ENCODE measurements at regions not wholly inside any gene's neighbourhood (a gene's known extent, or its start where the extent isn't known, plus 50 kb on each side); places are given as distances from the start of the nearest gene placed in this dataset.

DNA sequence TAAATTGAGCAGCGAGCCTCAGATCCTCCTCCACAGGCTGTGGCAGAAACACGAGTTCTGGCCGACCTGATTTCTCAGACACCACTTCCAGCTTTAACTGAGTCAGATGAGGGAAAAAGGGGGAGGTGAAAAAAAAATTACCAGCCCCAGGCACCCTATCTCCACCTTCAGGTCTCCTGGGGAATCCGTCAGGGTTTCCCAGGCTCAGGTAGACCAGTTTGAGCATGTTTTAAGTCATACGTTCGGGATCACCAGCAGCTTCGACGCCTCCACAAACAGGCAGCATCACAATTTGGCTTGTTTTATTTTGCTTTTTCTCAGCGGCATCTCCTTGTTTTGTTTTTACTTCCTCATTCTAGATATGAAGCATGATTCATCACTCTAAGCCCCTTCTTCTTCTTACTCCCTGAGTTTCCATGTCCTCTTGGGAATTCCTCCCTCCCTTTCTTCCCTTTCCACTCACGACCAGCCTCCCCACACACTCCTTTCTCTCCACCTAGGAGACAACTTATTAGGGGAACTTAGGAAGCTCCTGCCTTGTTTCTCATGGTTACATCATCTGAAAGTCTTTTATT lies 190.1 kb downstream of the ZNF621 start:
- TF ChIP-seq, protein P1, sequence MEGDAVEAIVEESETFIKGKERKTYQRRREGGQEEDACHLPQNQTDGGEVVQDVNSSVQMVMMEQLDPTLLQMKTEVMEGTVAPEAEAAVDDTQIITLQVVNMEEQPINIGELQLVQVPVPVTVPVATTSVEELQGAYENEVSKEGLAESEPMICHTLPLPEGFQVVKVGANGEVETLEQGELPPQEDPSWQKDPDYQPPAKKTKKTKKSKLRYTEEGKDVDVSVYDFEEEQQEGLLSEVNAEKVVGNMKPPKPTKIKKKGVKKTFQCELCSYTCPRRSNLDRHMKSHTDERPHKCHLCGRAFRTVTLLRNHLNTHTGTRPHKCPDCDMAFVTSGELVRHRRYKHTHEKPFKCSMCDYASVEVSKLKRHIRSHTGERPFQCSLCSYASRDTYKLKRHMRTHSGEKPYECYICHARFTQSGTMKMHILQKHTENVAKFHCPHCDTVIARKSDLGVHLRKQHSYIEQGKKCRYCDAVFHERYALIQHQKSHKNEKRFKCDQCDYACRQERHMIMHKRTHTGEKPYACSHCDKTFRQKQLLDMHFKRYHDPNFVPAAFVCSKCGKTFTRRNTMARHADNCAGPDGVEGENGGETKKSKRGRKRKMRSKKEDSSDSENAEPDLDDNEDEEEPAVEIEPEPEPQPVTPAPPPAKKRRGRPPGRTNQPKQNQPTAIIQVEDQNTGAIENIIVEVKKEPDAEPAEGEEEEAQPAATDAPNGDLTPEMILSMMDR (IDR thresholded peaks at IDR 0.05), result no peak
- no peak overlapping the region for H3K27ac ChIP-seq
- no peaks in the 10 kb centered on the region for H3K36me3 ChIP-seq
- peaks cover 0 to 5% of the 10 kb centered on the region in 2 donors for H3K4me1 ChIP-seq
- intact Hi-C loops (cut with DNase I), result no loop called here
- no peak overlapping the region for H3K4me3 ChIP-seq
- no peaks in the 10 kb centered on the region for H3K27me3 ChIP-seq
- no peaks in the 10 kb centered on the region for H3K9me3 ChIP-seq
- no peak for DNase-seq
- ATAC-seq, result no peak

DNA sequence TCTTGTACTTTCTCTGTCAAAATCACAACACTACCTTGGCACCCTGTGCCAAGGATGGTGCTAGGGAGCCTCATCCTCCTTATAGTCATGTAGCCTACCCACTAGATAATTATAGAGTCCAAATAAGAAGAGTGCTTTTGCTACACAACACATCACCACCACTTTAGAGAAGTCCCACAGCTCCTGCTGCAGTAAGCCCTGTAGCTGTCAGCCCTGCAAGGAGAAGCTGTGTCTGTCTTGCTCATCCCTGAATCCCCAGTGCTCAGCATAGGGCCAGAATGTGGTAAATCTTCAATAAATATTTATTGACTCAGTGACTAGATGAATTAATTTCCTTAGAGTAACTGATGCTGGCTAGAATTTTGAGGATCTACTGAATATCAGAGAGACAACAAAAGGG lies 190.8 kb downstream of the ZNF621 start:
- TF ChIP-seq, protein P1 (IDR thresholded peaks at IDR 0.05), result no peak
- no peak for DNase-seq

DNA sequence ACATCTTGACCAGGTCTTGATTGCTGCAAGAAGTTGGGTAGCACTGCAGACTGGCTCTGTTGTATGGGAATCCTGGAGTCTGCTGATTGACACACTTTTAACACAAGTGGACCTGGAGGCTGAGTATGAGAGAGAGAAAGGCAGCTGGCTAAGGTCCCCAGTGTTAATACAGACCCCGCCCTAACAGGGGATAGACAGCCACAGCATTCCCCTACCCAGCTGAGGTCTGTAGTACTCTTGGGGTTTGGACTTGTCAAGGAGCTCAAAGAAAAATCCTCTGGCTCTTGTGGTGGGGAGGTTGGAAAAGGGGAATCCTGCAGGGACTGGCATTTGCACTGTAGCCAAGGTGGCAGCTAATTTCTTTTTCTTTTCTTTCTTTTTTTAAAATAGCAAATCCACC lies 192.7 kb downstream of the ZNF621 start:
- no peak overlapping the region for H3K4me3 ChIP-seq
- ATAC-seq (no peak), DNase-seq (no peak)
- H3K27me3 ChIP-seq, result no peaks in the 10 kb centered on the region
- H3K4me1 ChIP-seq, result peaks cover 0 to 5% of the 10 kb centered on the region in 2 donors
- H3K36me3 ChIP-seq, result no peaks in the 10 kb centered on the region
- no peaks in the 10 kb centered on the region for H3K9me3 ChIP-seq
- intact Hi-C loops (cut with DNase I), result no loop called here
- TF ChIP-seq, protein P1 (IDR thresholded peaks at IDR 0.05), result no peak
- no peak overlapping the region for H3K27ac ChIP-seq

More for the DNA sequence above, 190.8 kb downstream of the ZNF621 start:
- H3K27ac ChIP-seq, result no peak overlapping the region
- ATAC-seq, result no peak
- peaks cover 0 to 5% of the 10 kb centered on the region in 2 donors for H3K4me1 ChIP-seq
- no peaks in the 10 kb centered on the region for H3K9me3 ChIP-seq
- no peaks in the 10 kb centered on the region for H3K36me3 ChIP-seq
- no peaks in the 10 kb centered on the region for H3K27me3 ChIP-seq
- intact Hi-C loops (cut with DNase I), result no loop called here
- H3K4me3 ChIP-seq, result no peak overlapping the region

DNA sequence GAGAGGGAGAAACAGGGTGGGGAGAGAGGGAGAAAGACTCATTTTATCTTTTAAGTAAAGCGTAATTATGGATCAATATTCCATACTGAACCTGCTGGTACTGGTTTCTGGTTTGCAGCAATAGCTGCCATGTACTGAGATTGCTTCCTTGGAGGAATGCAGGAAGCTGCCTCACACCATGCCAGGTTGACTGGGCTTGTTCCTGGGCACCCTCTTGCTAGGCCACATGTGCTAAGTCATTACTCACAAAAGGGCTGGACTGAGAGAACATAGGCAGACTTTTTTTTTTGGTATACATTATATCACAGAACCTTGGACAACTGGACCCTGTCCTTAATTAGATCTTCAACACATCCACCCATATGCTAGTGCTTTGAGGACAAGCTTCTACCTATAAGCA lies 193.4 kb downstream of the ZNF621 start:
- TF ChIP-seq, protein P1 (IDR thresholded peaks at IDR 0.05), result no peak
- Histone ChIP-seq H3K9me3 (no peaks in the 10 kb centered on the region), H3K36me3 (no peaks in the 10 kb centered on the region), H3K4me3 (no peak overlapping the region), H3K27me3 (no peaks in the 10 kb centered on the region), H3K4me1 (peaks cover 0 to 5% of the 10 kb centered on the region in 2 donors), H3K27ac (no peak overlapping the region)
- intact Hi-C loops (cut with DNase I), result no loop called here
- DNase-seq, result no peak
- no peak for ATAC-seq

DNA sequence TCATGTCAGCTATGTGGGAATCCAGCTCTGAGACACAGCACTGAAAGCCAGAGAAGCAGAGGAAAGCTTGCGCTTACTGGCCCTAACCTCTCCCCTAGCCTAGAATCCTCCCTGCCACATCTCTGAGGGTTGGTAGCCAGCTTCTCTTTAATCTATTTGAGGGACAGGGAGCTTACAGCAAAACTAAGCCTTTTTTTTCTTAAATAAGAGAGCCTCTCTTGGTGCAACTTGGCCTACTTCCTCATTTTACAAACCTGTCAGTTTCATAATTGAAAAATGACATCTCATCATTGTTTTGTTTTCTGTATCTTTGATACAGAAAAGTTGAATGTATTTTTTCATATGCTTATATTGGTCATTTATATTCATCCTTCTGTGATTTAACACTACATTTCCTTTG lies 193.9 kb downstream of the ZNF621 start:
- ATAC-seq, result no peak
- DNase-seq, result no peak
- no peaks in the 10 kb centered on the region for H3K27me3 ChIP-seq
- TF ChIP-seq, protein P1 (IDR thresholded peaks at IDR 0.05), result no peak
- intact Hi-C loops (cut with DNase I), result no loop called here
- H3K27ac ChIP-seq, result no peak overlapping the region
- H3K36me3 ChIP-seq, result no peaks in the 10 kb centered on the region
- no peaks in the 10 kb centered on the region for H3K9me3 ChIP-seq
- no peak overlapping the region for H3K4me3 ChIP-seq
- H3K4me1 ChIP-seq, result peaks cover 0 to 2% of the 10 kb centered on the region in 2 donors

All from left lung (tissue), 4 donors.